ENCODE measurements at regions not wholly inside any gene's neighbourhood (a gene's known extent, or its start where the extent isn't known, plus 50 kb on each side); places are given as distances from the start of the nearest gene placed in this dataset.

DNA sequence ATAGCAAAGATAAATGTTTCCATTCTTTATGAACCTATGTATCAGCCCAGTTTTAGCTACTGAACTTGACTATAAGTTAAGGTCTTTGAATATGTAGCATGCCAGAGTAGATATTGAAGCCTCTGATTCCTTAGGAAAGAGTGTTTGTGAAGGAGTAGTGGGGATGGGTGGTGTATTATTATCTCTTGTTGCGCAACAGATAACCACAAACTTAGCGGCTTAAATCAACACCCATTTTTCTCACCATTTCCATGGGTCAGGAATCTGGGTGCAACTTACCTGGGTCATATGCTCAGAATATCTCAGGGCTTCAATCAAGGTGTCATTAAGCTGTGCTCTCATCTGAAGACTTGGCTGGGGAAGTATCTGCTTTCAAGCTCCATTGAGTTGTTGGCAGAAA, 251.4 kb upstream of the PUDP start:
- TF ChIP-seq, protein P1, sequence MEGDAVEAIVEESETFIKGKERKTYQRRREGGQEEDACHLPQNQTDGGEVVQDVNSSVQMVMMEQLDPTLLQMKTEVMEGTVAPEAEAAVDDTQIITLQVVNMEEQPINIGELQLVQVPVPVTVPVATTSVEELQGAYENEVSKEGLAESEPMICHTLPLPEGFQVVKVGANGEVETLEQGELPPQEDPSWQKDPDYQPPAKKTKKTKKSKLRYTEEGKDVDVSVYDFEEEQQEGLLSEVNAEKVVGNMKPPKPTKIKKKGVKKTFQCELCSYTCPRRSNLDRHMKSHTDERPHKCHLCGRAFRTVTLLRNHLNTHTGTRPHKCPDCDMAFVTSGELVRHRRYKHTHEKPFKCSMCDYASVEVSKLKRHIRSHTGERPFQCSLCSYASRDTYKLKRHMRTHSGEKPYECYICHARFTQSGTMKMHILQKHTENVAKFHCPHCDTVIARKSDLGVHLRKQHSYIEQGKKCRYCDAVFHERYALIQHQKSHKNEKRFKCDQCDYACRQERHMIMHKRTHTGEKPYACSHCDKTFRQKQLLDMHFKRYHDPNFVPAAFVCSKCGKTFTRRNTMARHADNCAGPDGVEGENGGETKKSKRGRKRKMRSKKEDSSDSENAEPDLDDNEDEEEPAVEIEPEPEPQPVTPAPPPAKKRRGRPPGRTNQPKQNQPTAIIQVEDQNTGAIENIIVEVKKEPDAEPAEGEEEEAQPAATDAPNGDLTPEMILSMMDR (conservative IDR thresholded peaks at IDR 0.05 in 1 of 2, IDR thresholded peaks at IDR 0.05 in 1 of 2; ENCODE audit: low read depth in 1 of 2, low read length in 2 of 2): no peak
- no peak for TF ChIP-seq EZH2 (IDR thresholded peaks at IDR 0.05; ENCODE audit: low read length, missing control alignments)

Measured in fibroblast of lung (primary cell).